HG03460 (cell line): ENCODE measurements at regions not wholly inside any gene's neighbourhood (a gene's known extent, or its start where the extent isn't known, plus 50 kb on each side); places are given as distances from the start of the nearest gene placed in this dataset.

Source experiments
- ATAC-seq: cut with Tn5 transposase; IDR thresholded peaks from one replicate; pipeline ENCODE4 v1.9.1; 2021; ENCODE audit not compliant: unreplicated experiment

GRCh38 chr5:33315189-33315588 is 125.6 kb upstream of the TARS1 start:
- no peak for ATAC-seq

GRCh38 chr5:33316773-33317172 is 124.0 kb upstream of the TARS1 start:
- ATAC-seq: no peak

GRCh38 chr5:33317271-33317670 is 123.5 kb upstream of the TARS1 start:
- ATAC-seq: no peak

GRCh38 chr5:33319151-33319550 is 121.6 kb upstream of the TARS1 start:
- ATAC-seq: no peak

- ATAC-seq: no peak
Observed at GRCh38 chr5:33319841-33320240, 120.9 kb upstream of the TARS1 start.

- ATAC-seq: no peak
Observed at GRCh38 chr5:33321026-33321425, 119.7 kb upstream of the TARS1 start.

GRCh38 chr5:33322632-33323031 is 118.1 kb upstream of the TARS1 start:
- no peak for ATAC-seq

GRCh38 chr5:33324667-33325307 is 116.0 kb upstream of the TARS1 start:
- ATAC-seq: no peak

GRCh38 chr5:33328818-33329217 is 111.9 kb upstream of the TARS1 start:
- ATAC-seq: no peak

GRCh38 chr5:33329891-33330290 is 110.9 kb upstream of the TARS1 start:
- no peak for ATAC-seq

GRCh38 chr5:33330426-33330825 is 110.3 kb upstream of the TARS1 start:
- no peak for ATAC-seq

GRCh38 chr5:33330992-33331391 is 109.8 kb upstream of the TARS1 start:
- no peak for ATAC-seq

- ATAC-seq: no peak
Observed at GRCh38 chr5:33332804-33333203, 108.0 kb upstream of the TARS1 start.

- no peak for ATAC-seq
Observed at GRCh38 chr5:33334829-33335228, 105.9 kb upstream of the TARS1 start.

- ATAC-seq: no peak
Observed at GRCh38 chr5:33336891-33337636, 103.7 kb upstream of the TARS1 start.

GRCh38 chr5:33337637-33337992 is 103.2 kb upstream of the TARS1 start:
- no peak for ATAC-seq

- no peak for ATAC-seq
Observed at GRCh38 chr5:33338336-33339110, 102.2 kb upstream of the TARS1 start.

GRCh38 chr5:33339413-33339812 is 101.4 kb upstream of the TARS1 start:
- no peak for ATAC-seq

- ATAC-seq: no peak
Observed at GRCh38 chr5:33340195-33340594, 100.6 kb upstream of the TARS1 start.

- ATAC-seq: no peak
Observed at GRCh38 chr5:33341351-33341750, 99.4 kb upstream of the TARS1 start.

- ATAC-seq: no peak
Observed at GRCh38 chr5:33343676-33344327, 97.0 kb upstream of the TARS1 start.

GRCh38 chr5:33346534-33346933 is 94.2 kb upstream of the TARS1 start:
- ATAC-seq: no peak
